HG03558 (cell line): ENCODE measurements at regions not wholly inside any gene's neighbourhood (a gene's known extent, or its start where the extent isn't known, plus 50 kb on each side); places are given as distances from the start of the nearest gene placed in this dataset.
"Not testable (repeated sequence)": the region's sequence is repeated elsewhere in the genome, so short reads cannot be mapped to it uniquely, and the experiment has no call there.

Experiments used
- ATAC-seq: cut with Tn5 transposase; IDR thresholded peaks from one replicate; pipeline ENCODE4 v1.9.1; 2021; ENCODE audit warnings: moderate number of reproducible peaks; ENCODE audit not compliant: unreplicated experiment; ENCODE audit errors: extremely low read depth

GRCh38 chr2:87424763-87425154 is 323.1 kb upstream of the PLGLB2 start:
- ATAC-seq = not testable (repeated sequence)

DNA sequence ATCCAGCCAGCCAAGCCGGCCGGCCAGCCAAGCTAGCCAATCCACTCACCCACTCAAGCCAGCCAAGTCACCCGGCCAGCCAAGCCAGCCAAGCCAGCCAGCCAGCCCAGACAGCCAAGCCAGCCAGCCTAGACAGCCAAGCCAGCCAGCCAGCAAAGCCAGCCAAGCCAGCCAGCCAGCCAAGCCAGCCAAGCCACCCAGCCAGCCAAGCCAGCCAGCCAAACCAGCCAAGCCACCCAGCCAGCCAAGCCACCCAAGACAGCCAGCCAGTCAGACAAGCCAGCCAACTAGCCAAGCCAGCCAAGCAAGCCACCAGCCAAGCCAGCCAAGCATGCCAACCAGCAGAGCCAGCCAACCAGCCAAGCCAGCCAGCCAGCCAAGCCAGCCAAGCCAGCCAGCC is 322.7 kb upstream of the PLGLB2 start:
- ATAC-seq = not testable (repeated sequence)

DNA sequence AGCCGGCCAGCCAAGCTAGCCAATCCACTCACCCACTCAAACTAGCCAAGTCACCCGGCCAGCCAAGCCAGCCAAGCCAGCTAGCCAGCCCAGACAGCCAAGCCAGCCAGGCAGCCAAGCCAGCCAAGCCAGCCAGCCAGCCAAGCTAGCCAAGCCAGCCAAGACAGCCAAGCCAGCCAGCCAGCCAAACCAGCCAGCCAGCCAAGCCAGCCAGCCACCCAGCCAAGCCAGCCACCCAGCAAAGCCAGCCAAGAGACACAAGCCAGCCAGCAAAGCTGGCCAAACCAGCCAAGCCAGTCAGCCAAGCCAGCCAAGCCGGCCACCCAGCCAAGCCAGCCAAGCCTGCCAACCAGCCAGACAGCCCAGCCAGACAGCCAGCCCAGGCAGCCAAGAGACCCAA is 322.2 kb upstream of the PLGLB2 start:
- not testable (repeated sequence) for ATAC-seq

GRCh38 chr2:87428452-87429130 is 319.3 kb upstream of the PLGLB2 start:
- ATAC-seq = not testable (repeated sequence)

GRCh38 chr2:87429206-87429930 is 318.5 kb upstream of the PLGLB2 start:
- ATAC-seq = not testable (repeated sequence)

GRCh38 chr2:87429931-87430275 is 318.0 kb upstream of the PLGLB2 start:
- ATAC-seq = not testable (repeated sequence)

- ATAC-seq = not testable (repeated sequence)
Observed at GRCh38 chr2:87431051-87431450, 316.8 kb upstream of the PLGLB2 start.

DNA sequence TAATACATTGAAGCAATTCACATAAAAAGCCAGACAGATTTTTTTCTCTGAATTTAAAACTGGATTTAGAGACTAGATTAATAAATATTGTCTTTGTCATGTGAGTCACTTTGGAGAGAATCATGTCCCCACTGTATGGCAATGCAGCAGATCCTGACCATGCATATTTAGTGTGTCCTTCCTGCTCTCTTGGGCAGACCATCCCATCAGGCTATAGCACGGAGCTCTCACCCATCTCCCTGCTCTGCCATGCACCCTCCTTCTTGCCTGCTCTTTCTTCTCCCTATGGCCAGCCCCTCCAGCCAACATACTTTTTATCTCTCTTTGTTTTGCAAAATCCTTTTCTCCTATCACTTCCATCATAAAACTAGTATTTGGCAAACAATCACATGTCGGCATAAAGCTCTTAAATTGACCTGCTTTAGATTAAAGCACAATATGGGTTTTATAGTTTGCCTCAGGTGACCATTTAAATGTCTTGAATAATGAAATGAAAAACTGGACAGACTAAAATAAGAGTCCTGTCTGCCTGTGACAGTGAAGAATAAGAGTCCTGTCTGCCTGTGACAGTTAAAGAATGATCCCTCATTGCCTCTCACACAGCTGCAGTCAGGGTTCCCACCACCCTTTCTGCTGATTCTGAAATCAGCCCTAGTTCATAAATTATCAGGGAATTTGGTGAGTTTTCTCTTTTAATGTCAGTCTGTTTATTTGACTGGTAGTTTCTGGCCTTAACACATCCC is 315.0 kb upstream of the PLGLB2 start:
- not testable (repeated sequence) for ATAC-seq

- not testable (repeated sequence) for ATAC-seq
Observed at GRCh38 chr2:87436007-87436406, 311.9 kb upstream of the PLGLB2 start.

DNA sequence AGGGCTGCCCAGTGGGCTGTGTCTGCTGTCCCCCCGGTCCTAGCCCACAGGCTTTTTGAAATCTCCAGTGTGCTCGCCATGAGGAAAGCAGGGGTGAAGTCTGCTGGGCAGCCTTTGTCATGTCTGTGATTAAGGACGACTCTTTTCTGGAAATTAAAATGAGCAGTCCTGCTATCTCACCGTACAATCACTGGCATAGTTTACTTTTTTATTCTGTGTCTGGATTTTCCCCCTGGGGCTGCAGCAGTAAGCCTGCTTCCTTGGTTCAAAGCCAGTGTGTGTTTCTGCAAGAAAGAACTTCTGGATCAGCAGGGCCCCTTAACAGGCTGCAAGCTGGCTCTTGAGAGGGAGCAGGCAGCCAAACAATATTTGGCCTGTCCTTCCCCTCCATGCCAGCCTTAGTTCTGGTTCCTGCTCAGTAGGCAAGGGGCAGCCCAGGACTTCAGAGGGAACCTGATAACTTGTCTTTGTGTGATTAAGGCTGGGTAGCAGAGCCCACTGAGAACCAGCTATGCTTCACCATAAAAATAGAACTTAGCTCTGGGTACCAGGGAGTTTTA is 310.1 kb upstream of the PLGLB2 start:
- not testable (repeated sequence) for ATAC-seq

GRCh38 chr2:87438780-87439454 is 309.0 kb upstream of the PLGLB2 start:
- not testable (repeated sequence) for ATAC-seq

- ATAC-seq = not testable (repeated sequence)
Observed at GRCh38 chr2:87439617-87440204, 308.2 kb upstream of the PLGLB2 start.

GRCh38 chr2:87440650-87441049 is 307.2 kb upstream of the PLGLB2 start:
- not testable (repeated sequence) for ATAC-seq

GRCh38 chr2:87441375-87441774 is 306.5 kb upstream of the PLGLB2 start:
- not testable (repeated sequence) for ATAC-seq

- peak; percentile 93 for ATAC-seq
Observed at GRCh38 chr2:87442983-87443577, 304.8 kb upstream of the PLGLB2 start.

DNA sequence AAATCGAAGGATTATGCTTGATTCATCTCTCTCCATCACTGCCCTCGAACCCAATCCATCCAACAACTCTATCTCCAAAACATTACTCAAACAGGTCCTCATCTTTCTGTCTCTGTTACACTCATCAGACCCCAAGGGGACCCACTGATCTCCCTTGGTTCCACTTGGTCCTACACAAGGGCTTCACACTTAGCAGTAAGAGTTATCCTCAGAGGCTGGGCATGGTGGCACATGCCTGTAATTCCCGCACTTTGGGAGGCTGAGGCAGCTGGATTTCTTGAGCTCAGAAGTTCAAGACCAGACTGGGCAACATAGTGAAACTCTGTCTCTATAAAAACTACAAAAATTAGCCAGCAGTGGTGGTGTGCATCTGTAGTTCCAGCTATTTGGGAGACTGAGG is 302.9 kb upstream of the PLGLB2 start:
- not testable (repeated sequence) for ATAC-seq

DNA sequence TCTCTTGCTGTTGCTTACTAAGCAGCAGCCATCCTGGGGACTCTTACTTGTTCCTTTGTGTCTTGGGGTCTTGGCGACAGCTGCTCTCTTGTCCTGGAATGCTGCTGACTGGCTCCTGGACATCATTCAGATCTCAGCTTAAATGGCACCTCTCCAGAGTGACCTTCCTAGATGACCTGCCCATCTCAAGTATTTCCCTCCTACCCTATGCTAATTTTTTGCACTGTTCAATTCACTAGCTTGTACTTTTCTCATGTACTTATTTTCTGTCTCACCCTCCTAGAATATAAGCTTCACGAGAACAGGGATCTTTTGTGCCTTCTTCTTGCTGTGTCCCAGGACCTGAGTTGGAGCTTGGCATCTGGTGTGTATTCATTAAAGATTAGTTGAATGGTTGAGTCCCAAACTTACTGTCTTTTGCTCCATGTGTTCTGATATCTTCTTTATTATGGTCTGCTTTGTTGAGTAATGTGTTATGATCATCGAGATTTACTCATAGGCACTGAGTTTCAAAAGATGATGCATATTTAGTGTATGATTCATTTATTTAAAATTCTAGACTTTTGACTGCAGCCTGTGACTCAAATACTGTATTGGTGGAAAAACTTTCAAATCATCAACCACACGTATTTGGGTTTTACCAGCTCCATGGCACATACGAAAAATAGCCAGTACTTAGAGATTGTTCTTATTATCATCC is 302.1 kb upstream of the PLGLB2 start:
- ATAC-seq = not testable (repeated sequence)

DNA sequence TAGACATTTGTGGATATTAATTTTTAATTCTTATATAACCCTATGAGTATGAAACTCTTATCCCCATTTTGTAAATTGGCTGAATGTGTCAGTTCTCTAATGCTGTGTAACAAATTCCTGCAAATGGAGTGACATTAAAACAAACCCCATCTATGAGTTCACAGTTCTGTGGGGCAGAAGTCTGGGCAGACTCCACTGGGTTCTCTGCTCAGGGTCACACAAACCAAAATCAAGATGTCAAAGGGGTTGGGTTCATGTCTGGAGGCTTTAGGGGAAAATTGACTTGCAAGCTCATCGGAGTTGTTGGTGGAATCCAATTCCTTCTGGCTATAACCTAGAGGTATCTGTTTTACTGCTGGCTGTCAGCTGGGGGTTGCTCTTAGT is 301.6 kb upstream of the PLGLB2 start:
- not testable (repeated sequence) for ATAC-seq

GRCh38 chr2:87449462-87449980 is 298.4 kb upstream of the PLGLB2 start:
- not testable (repeated sequence) for ATAC-seq
